Neural cell (in vitro differentiated cells): ENCODE measurements at regions not wholly inside any gene's neighbourhood (a gene's known extent, or its start where the extent isn't known, plus 50 kb on each side); places are given as distances from the start of the nearest gene placed in this dataset.

Experiments used
- H2AFZ ChIP-seq: fragments of 200-600, 300-800 bp; sonication (generic), shearing (Covaris generic); 2 replicates; pipeline ENCODE4 v1.6.0; 2014; ENCODE audit warnings: low read depth, mild to moderate bottlenecking, antibody characterized with exemption, low read length, moderate library complexity
- H3F3A ChIP-seq: fragments of 200-600 bp; shearing (Covaris generic); 2 replicates; pipeline ENCODE4 v1.6.1; 2016; ENCODE audit warnings: mild to moderate bottlenecking, moderate library complexity, mixed read lengths, antibody characterized with exemption, low read length; ENCODE audit not compliant: insufficient read depth, poor library complexity, severe bottlenecking
- H3K27ac ChIP-seq: fragments of 200-600, 300-800 bp; sonication (generic), shearing (Covaris generic); 2 replicates; pipeline ENCODE4 v1.5.1; 2014; ENCODE audit warnings: mild to moderate bottlenecking, low read length, moderate library complexity
- H3K27me3 ChIP-seq: fragments of 300-800, 200-600 bp; sonication (generic), shearing (Covaris generic); 2 replicates; pipeline ENCODE4 v1.6.0; 2014; ENCODE audit warnings: mild to moderate bottlenecking, low read depth, low read length, moderate library complexity; ENCODE audit not compliant: insufficient read depth
- H3K36me3 ChIP-seq: fragments of 300-800, 200-600 bp; sonication (generic), shearing (Covaris generic); 2 replicates; pipeline ENCODE4 v1.5.1; 2014; ENCODE audit warnings: mild to moderate bottlenecking, antibody characterized with exemption, low read length, moderate library complexity; ENCODE audit not compliant: insufficient read depth
- H3K4me2 ChIP-seq: fragments of 300-800, 200-600 bp; sonication (generic), shearing (Covaris generic); 2 replicates; pipeline ENCODE4 v1.6.0; 2014; ENCODE audit warnings: mild to moderate bottlenecking, low read length
- H3K4me3 ChIP-seq: fragments of 300-800, 200-600 bp; sonication (generic), shearing (Covaris generic); 2 replicates; pipeline ENCODE4 v1.5.1; 2014; ENCODE audit warnings: mild to moderate bottlenecking, low read length, moderate library complexity
- H3K79me2 ChIP-seq: fragments of 200-600 bp; shearing (Covaris generic); replicated peaks from 2 replicates; pipeline ENCODE4 v1.6.0; 2014; ENCODE audit warnings: mild to moderate bottlenecking, low read length, moderate library complexity; ENCODE audit not compliant: insufficient read depth
- H3K9ac ChIP-seq: fragments of 300-800, 200-600 bp; sonication (generic), shearing (Covaris generic); 2 replicates; pipeline ENCODE4 v1.6.1; 2016; ENCODE audit warnings: mild to moderate bottlenecking, low read length, mixed read lengths
- H3K9me2 ChIP-seq: fragments of 200-600 bp; shearing (Covaris generic); 2 replicates; pipeline ENCODE4 v1.6.1; 2016; ENCODE audit warnings: mild to moderate bottlenecking, low read length, mixed read lengths; ENCODE audit not compliant: insufficient read depth
- H3K9me3 ChIP-seq: fragments of 200-600, 300-800 bp; sonication (generic), shearing (Covaris generic); 2 replicates; pipeline ENCODE4 v1.6.1; 2016; ENCODE audit warnings: mild to moderate bottlenecking, mixed run types, low read length, moderate library complexity, mixed read lengths
- H4K20me1 ChIP-seq: fragments of 200-600 bp; shearing (Covaris generic); 2 replicates; pipeline ENCODE4 v1.6.1; 2016; ENCODE audit warnings: mild to moderate bottlenecking, mixed run types; ENCODE audit not compliant: insufficient read depth
- EP300 ChIP-seq: fragments of 450-650 bp; conservative IDR thresholded peaks from 2 replicates; pipeline ENCODE4 v1.6.1; 2014; ENCODE audit warnings: antibody characterized with exemption, mild to moderate bottlenecking, moderate library complexity; ENCODE audit not compliant: poor library complexity, severe bottlenecking
- EZH2 ChIP-seq: fragments of 200-600, 300-800 bp; shearing (Covaris generic), sonication (generic); IDR thresholded peaks from 2 replicates; pipeline ENCODE4 v1.6.1; 2014; ENCODE audit warnings: antibody characterized with exemption, low read length, borderline replicate concordance, mild to moderate bottlenecking; ENCODE audit not compliant: insufficient read depth, poor library complexity, severe bottlenecking
- MXI1 ChIP-seq: fragments of 450-650 bp; conservative IDR thresholded peaks from 2 replicates; pipeline ENCODE4 v1.6.1; 2014; ENCODE audit warnings: antibody characterized with exemption, mild to moderate bottlenecking; ENCODE audit not compliant: poor library complexity, severe bottlenecking
- POLR2AphosphoS5 ChIP-seq: IDR thresholded peaks from 2 replicates; pipeline ENCODE4 v1.6.1; 2012
- RAD21 ChIP-seq: fragments of 450-650 bp; conservative IDR thresholded peaks from 2 replicates; pipeline ENCODE4 v1.6.1; 2014; ENCODE audit warnings: antibody characterized with exemption, mild to moderate bottlenecking, moderate library complexity
- REST ChIP-seq: IDR thresholded peaks from 2 replicates; pipeline ENCODE4 v1.6.1; 2012; ENCODE audit warnings: borderline replicate concordance
- SMC3 ChIP-seq: fragments of 450-650 bp; conservative IDR thresholded peaks from 2 replicates; pipeline ENCODE4 v1.6.1; 2014; ENCODE audit warnings: antibody characterized with exemption, mild to moderate bottlenecking, moderate library complexity; ENCODE audit not compliant: poor library complexity
- TAF1 ChIP-seq: IDR thresholded peaks from 2 replicates; pipeline ENCODE4 v1.6.1; 2012; ENCODE audit warnings: low read depth
- TF ChIP-seq, protein P1 (sequence below): fragments of 450-650 bp; IDR thresholded peaks from 2 replicates; pipeline ENCODE4 v1.5.1; 2014; ENCODE audit warnings: antibody characterized with exemption, mild to moderate bottlenecking, moderate library complexity; ENCODE audit not compliant: poor library complexity, severe bottlenecking

- Histone ChIP-seq H3K4me2 (no peak overlapping the region), H3K27me3 (no peaks in the 10 kb centered on the region), H3K36me3 (no peaks in the 10 kb centered on the region), H4K20me1 (no peaks in the 10 kb centered on the region), H3K9me2 (no peaks in the 10 kb centered on the region), H2AFZ (no peak overlapping the region), H3K9me3 (no peaks in the 10 kb centered on the region), H3K79me2 (no peaks in the 10 kb centered on the region), H3K9ac (no peak overlapping the region), H3K4me3 (no peak overlapping the region), H3F3A (no peaks in the 10 kb centered on the region), H3K27ac (no peak overlapping the region)
- TF ChIP-seq RAD21 (no peak), REST (no peak), SMC3 (no peak), EZH2 (no peak), MXI1 (no peak), POLR2AphosphoS5 (no peak), TAF1 (no peak), EP300 (no peak)
- TF ChIP-seq, protein P1, sequence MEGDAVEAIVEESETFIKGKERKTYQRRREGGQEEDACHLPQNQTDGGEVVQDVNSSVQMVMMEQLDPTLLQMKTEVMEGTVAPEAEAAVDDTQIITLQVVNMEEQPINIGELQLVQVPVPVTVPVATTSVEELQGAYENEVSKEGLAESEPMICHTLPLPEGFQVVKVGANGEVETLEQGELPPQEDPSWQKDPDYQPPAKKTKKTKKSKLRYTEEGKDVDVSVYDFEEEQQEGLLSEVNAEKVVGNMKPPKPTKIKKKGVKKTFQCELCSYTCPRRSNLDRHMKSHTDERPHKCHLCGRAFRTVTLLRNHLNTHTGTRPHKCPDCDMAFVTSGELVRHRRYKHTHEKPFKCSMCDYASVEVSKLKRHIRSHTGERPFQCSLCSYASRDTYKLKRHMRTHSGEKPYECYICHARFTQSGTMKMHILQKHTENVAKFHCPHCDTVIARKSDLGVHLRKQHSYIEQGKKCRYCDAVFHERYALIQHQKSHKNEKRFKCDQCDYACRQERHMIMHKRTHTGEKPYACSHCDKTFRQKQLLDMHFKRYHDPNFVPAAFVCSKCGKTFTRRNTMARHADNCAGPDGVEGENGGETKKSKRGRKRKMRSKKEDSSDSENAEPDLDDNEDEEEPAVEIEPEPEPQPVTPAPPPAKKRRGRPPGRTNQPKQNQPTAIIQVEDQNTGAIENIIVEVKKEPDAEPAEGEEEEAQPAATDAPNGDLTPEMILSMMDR = no peak
Observed at GRCh38 chr16:17026600-17027242, 444.0 kb downstream of the XYLT1 start.

DNA sequence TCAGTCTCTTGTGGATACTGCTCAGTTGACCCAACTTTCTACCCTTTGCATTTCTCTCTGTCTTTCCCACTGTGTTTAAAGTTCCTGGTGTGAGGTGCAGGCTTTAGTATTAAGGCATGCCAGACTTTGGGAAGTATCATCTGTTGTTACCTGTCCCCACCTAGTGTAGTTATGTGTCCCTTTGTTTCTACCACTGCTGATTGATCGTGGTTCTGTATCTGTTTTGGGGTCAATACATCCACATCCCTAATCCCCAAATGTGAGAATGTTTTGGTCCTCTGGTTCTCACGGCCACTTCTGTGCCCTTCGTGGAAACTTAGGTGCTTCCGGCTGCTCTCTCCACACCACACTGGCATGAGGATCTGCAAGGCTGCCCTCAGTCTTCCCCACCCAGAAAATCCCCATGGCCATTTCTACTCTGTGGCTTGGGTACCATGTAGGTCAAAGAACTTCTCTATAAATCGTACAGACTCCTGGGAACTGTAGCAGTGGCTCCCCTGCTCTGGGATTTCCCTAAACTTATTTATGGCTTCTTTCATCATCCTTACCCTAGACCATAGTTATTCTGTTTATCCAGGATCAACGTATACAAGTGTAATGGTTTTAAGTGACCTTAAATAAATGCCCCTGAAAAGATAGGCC lies 443.2 kb downstream of the XYLT1 start:
- no peaks in the 10 kb centered on the region for H3K79me2 ChIP-seq
- no peaks in the 10 kb centered on the region for H3K36me3 ChIP-seq
- no peaks in the 10 kb centered on the region for H3K27me3 ChIP-seq
- H3K9me2 ChIP-seq = no peaks in the 10 kb centered on the region
- H3K9ac ChIP-seq = no peak overlapping the region
- no peak overlapping the region for H3K27ac ChIP-seq
- no peaks in the 10 kb centered on the region for H3K9me3 ChIP-seq
- no peak overlapping the region for H3K4me3 ChIP-seq
- H4K20me1 ChIP-seq = no peaks in the 10 kb centered on the region
- H2AFZ ChIP-seq = no peak overlapping the region
- H3F3A ChIP-seq = no peaks in the 10 kb centered on the region
- no peak overlapping the region for H3K4me2 ChIP-seq
- TF ChIP-seq, protein P1 = no peak
- TF ChIP-seq RAD21 = no peak
- TF ChIP-seq REST = no peak
- no peak for TF ChIP-seq EZH2
- TF ChIP-seq TAF1 = no peak
- no peak for TF ChIP-seq EP300
- TF ChIP-seq POLR2AphosphoS5 = no peak
- TF ChIP-seq MXI1 = no peak
